ENCODE measurements at regions not wholly inside any gene's neighbourhood (a gene's known extent, or its start where the extent isn't known, plus 50 kb on each side); places are given as distances from the start of the nearest gene placed in this dataset.

- TF ChIP-seq, protein P1, sequence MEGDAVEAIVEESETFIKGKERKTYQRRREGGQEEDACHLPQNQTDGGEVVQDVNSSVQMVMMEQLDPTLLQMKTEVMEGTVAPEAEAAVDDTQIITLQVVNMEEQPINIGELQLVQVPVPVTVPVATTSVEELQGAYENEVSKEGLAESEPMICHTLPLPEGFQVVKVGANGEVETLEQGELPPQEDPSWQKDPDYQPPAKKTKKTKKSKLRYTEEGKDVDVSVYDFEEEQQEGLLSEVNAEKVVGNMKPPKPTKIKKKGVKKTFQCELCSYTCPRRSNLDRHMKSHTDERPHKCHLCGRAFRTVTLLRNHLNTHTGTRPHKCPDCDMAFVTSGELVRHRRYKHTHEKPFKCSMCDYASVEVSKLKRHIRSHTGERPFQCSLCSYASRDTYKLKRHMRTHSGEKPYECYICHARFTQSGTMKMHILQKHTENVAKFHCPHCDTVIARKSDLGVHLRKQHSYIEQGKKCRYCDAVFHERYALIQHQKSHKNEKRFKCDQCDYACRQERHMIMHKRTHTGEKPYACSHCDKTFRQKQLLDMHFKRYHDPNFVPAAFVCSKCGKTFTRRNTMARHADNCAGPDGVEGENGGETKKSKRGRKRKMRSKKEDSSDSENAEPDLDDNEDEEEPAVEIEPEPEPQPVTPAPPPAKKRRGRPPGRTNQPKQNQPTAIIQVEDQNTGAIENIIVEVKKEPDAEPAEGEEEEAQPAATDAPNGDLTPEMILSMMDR (conservative IDR thresholded peaks at IDR 0.05; ENCODE audit: low read depth, low read length) = no peak
- TF ChIP-seq EZH2 (IDR thresholded peaks at IDR 0.05; ENCODE audit: borderline replicate concordance, low read depth, low read length, poor library complexity, severe bottlenecking) = no peak
These were observed 68.2 kb upstream of the TENM3 start for GRCh38 chr4:182174979-182175378.
